Muscle layer of colon (tissue), 2 donors: ENCODE measurements at regions not wholly inside any gene's neighbourhood (a gene's known extent, or its start where the extent isn't known, plus 50 kb on each side); places are given as distances from the start of the nearest gene placed in this dataset.

Experiments used
- H3K27ac ChIP-seq: one replicate; pipeline ENCODE4 v1.7.0; 2013; ENCODE audit warnings: low read depth, mild to moderate bottlenecking, low read length, moderate library complexity
- H3K27me3 ChIP-seq, 2 donors: one replicate each; pipeline ENCODE4 v1.7.0; 2013; ENCODE audit warnings: low read length in 2 of 2, mild to moderate bottlenecking in 2 of 2; ENCODE audit not compliant: insufficient read depth in 2 of 2, control insufficient read depth in 1 of 2
- H3K36me3 ChIP-seq: one replicate; pipeline ENCODE4 v1.7.0; 2013; ENCODE audit warnings: mild to moderate bottlenecking, low read length; ENCODE audit not compliant: insufficient read depth
- H3K4me1 ChIP-seq: one replicate; pipeline ENCODE4 v1.7.0; 2013; ENCODE audit warnings: mild to moderate bottlenecking, low read length; ENCODE audit not compliant: insufficient read depth
- H3K4me3 ChIP-seq, 2 donors: one replicate each; pipeline ENCODE4 v1.7.0; 2013; ENCODE audit warnings: low read length in 2 of 2, low read depth in 1 of 2, mild to moderate bottlenecking in 1 of 2, moderate library complexity in 1 of 2
- H3K9ac ChIP-seq: one replicate; pipeline ENCODE4 v1.7.0; 2013; ENCODE audit warnings: low read length
- H3K9me3 ChIP-seq: one replicate; pipeline ENCODE4 v1.7.0; 2013; ENCODE audit warnings: mild to moderate bottlenecking, low read length
- donor health status: abdominal sarcoma.
- donor health status: Adenocarcinoma of cecum.

DNA sequence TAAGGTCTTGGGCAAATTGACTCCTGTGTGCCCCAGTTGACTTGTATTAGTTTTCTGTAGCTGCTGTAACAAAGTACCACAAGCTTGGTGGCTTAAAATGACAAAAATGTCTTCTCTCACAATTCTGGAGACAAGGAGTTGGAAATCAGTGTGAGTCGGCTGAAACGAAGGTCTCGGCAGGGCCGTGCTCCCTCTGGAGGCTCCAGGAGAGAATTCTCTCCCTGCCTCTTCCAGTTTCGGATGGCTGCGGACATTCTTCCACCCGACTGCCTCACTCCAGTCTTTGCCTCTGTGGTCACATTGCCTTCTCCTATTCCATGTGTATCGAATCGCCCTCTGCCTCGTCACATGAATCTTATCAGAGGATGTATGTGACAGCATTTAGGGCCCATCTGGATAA is 66.0 kb upstream of the PHOX2B start:
- Histone ChIP-seq H3K4me1 (no peaks in the 10 kb centered on the region), H3K9ac (no peak overlapping the region), H3K9me3 (no peaks in the 10 kb centered on the region), H3K4me3 (no peak overlapping the region), H3K27me3 (no peaks in the 10 kb centered on the region), H3K27ac (no peak overlapping the region), H3K36me3 (no peaks in the 10 kb centered on the region)

GRCh38 chr4:41806807-41807206 is 58.3 kb upstream of the PHOX2B start:
- H3K27ac ChIP-seq = no peak overlapping the region
- no peaks in the 10 kb centered on the region for H3K27me3 ChIP-seq
- H3K4me3 ChIP-seq = no peak overlapping the region
- H3K9me3 ChIP-seq = no peaks in the 10 kb centered on the region
- no peak overlapping the region for H3K9ac ChIP-seq
- no peaks in the 10 kb centered on the region for H3K36me3 ChIP-seq
- H3K4me1 ChIP-seq = no peaks in the 10 kb centered on the region

GRCh38 chr4:41802590-41802989 is 54.1 kb upstream of the PHOX2B start:
- no peaks in the 10 kb centered on the region for H3K4me1 ChIP-seq
- H3K36me3 ChIP-seq = no peaks in the 10 kb centered on the region
- no peak overlapping the region for H3K4me3 ChIP-seq
- H3K9ac ChIP-seq = no peak overlapping the region
- no peak overlapping the region for H3K27ac ChIP-seq
- H3K27me3 ChIP-seq = no peaks in the 10 kb centered on the region
- H3K9me3 ChIP-seq = no peaks in the 10 kb centered on the region

DNA sequence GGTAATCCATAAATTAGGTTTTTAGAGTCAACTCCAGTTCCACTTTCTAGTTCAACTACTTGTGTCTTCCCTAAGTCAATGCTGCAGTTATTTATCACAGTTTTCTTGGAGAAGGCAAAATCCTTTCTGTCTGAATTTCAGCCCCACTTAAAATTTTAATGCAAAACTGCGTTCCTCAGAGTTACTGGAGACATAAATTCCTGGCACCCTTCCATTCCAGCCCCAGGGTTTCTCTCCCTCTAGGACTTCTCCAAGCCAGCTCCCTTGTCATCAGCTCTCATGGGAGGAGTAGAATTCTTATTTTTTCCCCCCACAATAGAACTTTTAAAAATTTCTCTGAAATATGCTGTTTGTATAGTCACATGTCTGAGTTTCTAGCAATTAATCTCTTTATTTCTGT is 50.6 kb upstream of the PHOX2B start:
- H3K27me3 ChIP-seq = no peaks in the 10 kb centered on the region
- no peaks in the 10 kb centered on the region for H3K4me1 ChIP-seq
- no peaks in the 10 kb centered on the region for H3K36me3 ChIP-seq
- no peak overlapping the region for H3K9ac ChIP-seq
- H3K4me3 ChIP-seq = no peak overlapping the region
- H3K27ac ChIP-seq = no peak overlapping the region
- H3K9me3 ChIP-seq = no peaks in the 10 kb centered on the region
